GM19240 (cell line): ENCODE measurements at regions not wholly inside any gene's neighbourhood (a gene's known extent, or its start where the extent isn't known, plus 50 kb on each side); places are given as distances from the start of the nearest gene placed in this dataset.
"Not testable (repeated sequence)": the region's sequence is repeated elsewhere in the genome, so short reads cannot be mapped to it uniquely, and the experiment has no call there.

ENCODE experiments used
- DNase-seq: peaks from one replicate; pipeline ENCODE4 v3.0.0; 2011; ENCODE audit warnings: low spot score; ENCODE audit not compliant: insufficient read length

GRCh38 chr5:174542037-174542436, 182.3 kb upstream of the MSX2 start:
- no peak for DNase-seq

GRCh38 chr5:174542471-174542870, 181.9 kb upstream of the MSX2 start:
- no peak for DNase-seq

GRCh38 chr5:174545926-174546325, 178.5 kb upstream of the MSX2 start:
- no peak for DNase-seq

- DNase-seq, result no peak
Observed at GRCh38 chr5:174547814-174548213, 176.6 kb upstream of the MSX2 start.

- DNase-seq, result no peak
Observed at GRCh38 chr5:174549254-174549653, 175.1 kb upstream of the MSX2 start.

GRCh38 chr5:174550026-174550425, 174.4 kb upstream of the MSX2 start:
- DNase-seq, result no peak

- DNase-seq, result no peak
Observed at GRCh38 chr5:174552428-174552827, 172.0 kb upstream of the MSX2 start.

GRCh38 chr5:174553556-174553955, 170.8 kb upstream of the MSX2 start:
- no peak for DNase-seq

- DNase-seq, result no peak
Observed at GRCh38 chr5:174555726-174556125, 168.7 kb upstream of the MSX2 start.

- DNase-seq, result no peak
Observed at GRCh38 chr5:174556756-174557155, 167.6 kb upstream of the MSX2 start.

- DNase-seq, result no peak
Observed at GRCh38 chr5:174558190-174558589, 166.2 kb upstream of the MSX2 start.

- DNase-seq, result no peak
Observed at GRCh38 chr5:174559141-174559540, 165.2 kb upstream of the MSX2 start.

- DNase-seq, result no peak
Observed at GRCh38 chr5:174559566-174560090, 164.8 kb upstream of the MSX2 start.

- DNase-seq, result no peak
Observed at GRCh38 chr5:174560861-174561260, 163.5 kb upstream of the MSX2 start.

GRCh38 chr5:174563040-174563439, 161.3 kb upstream of the MSX2 start:
- DNase-seq, result not testable (repeated sequence)

- no peak for DNase-seq
Observed at GRCh38 chr5:174563899-174564298, 160.5 kb upstream of the MSX2 start.

- DNase-seq, result no peak
Observed at GRCh38 chr5:174567506-174568141, 156.8 kb upstream of the MSX2 start.

GRCh38 chr5:174570662-174571061, 153.7 kb upstream of the MSX2 start:
- no peak for DNase-seq

GRCh38 chr5:174571662-174572397, 152.6 kb upstream of the MSX2 start:
- no peak for DNase-seq

GRCh38 chr5:174572591-174572990, 151.8 kb upstream of the MSX2 start:
- no peak for DNase-seq

- no peak for DNase-seq
Observed at GRCh38 chr5:174573221-174573994, 151.0 kb upstream of the MSX2 start.

GRCh38 chr5:174575043-174575442, 149.3 kb upstream of the MSX2 start:
- DNase-seq, result no peak
